ENCODE measurements at regions not wholly inside any gene's neighbourhood (a gene's known extent, or its start where the extent isn't known, plus 50 kb on each side); places are given as distances from the start of the nearest gene placed in this dataset.
"Not testable (repeated sequence)": the region's sequence is repeated elsewhere in the genome, so short reads cannot be mapped to it uniquely, and the experiment has no call there.

DNA sequence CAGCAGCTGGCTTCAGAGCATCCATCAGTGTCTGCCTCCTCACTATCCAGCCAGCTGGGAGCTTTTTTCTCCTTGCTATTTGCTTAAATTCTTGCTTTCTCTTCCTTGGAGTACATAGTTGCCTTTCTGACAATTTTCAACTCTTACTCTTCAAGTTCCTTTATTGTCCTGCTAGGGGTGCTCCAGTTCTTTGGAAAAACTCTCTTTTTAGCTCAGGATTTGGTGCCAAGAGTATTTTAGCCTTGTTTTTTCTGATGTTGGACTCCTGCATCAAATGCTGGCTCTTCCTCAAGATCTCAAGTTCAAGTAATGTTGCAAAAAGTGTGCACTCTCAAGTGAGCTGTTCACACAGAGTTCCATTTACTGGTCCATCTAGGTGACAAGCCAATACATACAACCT lies 126.4 kb downstream of the KDR start:
- POLR2A ChIA-PET = no interaction called here
- ATAC-seq = no peak
- no peaks in the 10 kb centered on the region for H3K4me1 ChIP-seq (ENCODE audit: control insufficient read depth, insufficient read depth, low read length)
- intact Hi-C loops (cut with micrococcal nuclease; ENCODE audit: unreplicated experiment) (no loop called here), in situ Hi-C loops (cut with HindIII; ENCODE audit: low pct_unique_long_range_greater_than_20kb, low sequenced_read_pairs) (no loop called here)
- no peaks in the 10 kb centered on the region for H3K9me3 ChIP-seq (ENCODE audit: control insufficient read depth, insufficient read depth, low read depth, low read length)
- H3K27ac ChIP-seq (ENCODE audit: low read length) = no peak overlapping the region
- no peak overlapping the region for H3K4me3 ChIP-seq (ENCODE audit: low read depth in 2 of 2, low read length in 2 of 2)
- H3K36me3 ChIP-seq (ENCODE audit: control insufficient read depth, insufficient read depth, low read length) = no peaks in the 10 kb centered on the region
- BruUV-seq (replicated peaks) = no TSS peak
- H3K27me3 ChIP-seq (ENCODE audit: control insufficient read depth, insufficient read depth, low read length) = no peaks in the 10 kb centered on the region
- CTCF ChIA-PET = no interaction called here
- TF ChIP-seq POLR2AphosphoS5 (IDR thresholded peaks at IDR 0.05; ENCODE audit: low read depth, low read length) = no peak
- DNase-seq (ENCODE audit: low read depth, low spot score) = no peak

DNA sequence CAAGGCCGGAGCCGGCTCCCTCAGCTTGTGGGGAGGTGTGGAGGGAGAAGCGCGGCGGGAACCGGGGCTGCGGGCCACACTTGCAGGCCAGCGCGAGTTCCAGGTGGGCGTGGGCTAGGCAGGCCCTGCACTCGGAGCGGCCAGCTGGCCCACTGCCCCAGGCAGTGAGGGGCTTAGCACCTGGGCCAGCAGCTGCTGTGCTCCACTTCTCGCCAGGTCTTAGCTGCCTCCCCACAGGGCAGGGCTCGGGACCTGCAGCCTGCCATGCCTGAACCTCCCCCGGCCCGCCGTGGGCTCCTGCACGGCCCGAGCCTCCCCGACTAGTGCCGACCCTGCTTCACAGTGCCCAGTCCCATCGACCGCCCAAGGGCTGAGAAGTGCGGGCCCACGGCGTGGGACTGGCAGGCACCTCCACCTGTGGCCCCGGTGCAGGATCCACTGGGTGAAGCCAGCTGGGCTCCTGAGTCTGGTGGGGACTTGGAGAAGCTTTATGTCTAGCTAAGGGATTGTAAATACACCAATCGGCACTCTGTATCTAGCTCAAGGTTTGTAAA lies 131.8 kb downstream of the KDR start:
- H3K9me3 ChIP-seq (ENCODE audit: control insufficient read depth, insufficient read depth, low read depth, low read length); H3K36me3 ChIP-seq (ENCODE audit: control insufficient read depth, insufficient read depth, low read length); intact Hi-C loops (cut with micrococcal nuclease; ENCODE audit: unreplicated experiment); POLR2A ChIA-PET; BruUV-seq (replicated peaks); H3K27me3 ChIP-seq (ENCODE audit: control insufficient read depth, insufficient read depth, low read length); ATAC-seq; H3K4me1 ChIP-seq (ENCODE audit: control insufficient read depth, insufficient read depth, low read length); H3K4me3 ChIP-seq (ENCODE audit: low read depth in 2 of 2, low read length in 2 of 2); H3K27ac ChIP-seq (ENCODE audit: low read length); in situ Hi-C loops (cut with HindIII; ENCODE audit: low pct_unique_long_range_greater_than_20kb, low sequenced_read_pairs); CTCF ChIA-PET; DNase-seq (ENCODE audit: low read depth, low spot score): not testable (repeated sequence)

DNA sequence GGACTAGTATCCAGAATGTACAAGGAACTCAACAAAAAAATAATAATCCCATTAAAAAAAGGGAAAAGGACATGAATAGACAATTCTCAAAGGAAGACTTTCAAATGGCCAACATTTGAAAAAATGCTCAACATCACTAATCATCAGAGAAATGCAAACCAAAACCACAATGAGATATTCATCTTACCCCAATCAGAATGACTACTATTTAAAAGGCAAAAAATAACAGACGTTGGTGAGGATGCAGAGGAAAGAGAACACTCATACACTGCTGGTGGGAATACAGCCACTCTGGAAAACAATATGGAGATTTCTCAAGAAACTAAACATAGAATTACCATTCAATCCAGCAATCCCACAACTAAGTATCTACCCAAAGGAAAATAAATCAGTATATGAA lies 133.1 kb downstream of the KDR start:
- BruUV-seq (replicated peaks) = no TSS peak
- intact Hi-C loops (cut with micrococcal nuclease; ENCODE audit: unreplicated experiment) (no loop called here), in situ Hi-C loops (cut with HindIII; ENCODE audit: low pct_unique_long_range_greater_than_20kb, low sequenced_read_pairs) (no loop called here)
- Histone ChIP-seq H3K9me3 (ENCODE audit: control insufficient read depth, insufficient read depth, low read depth, low read length) (no peaks in the 10 kb centered on the region), H3K36me3 (ENCODE audit: control insufficient read depth, insufficient read depth, low read length) (no peaks in the 10 kb centered on the region), H3K4me1 (ENCODE audit: control insufficient read depth, insufficient read depth, low read length) (no peaks in the 10 kb centered on the region), H3K27me3 (ENCODE audit: control insufficient read depth, insufficient read depth, low read length) (no peaks in the 10 kb centered on the region), H3K4me3 (ENCODE audit: low read depth in 2 of 2, low read length in 2 of 2) (no peak overlapping the region), H3K27ac (ENCODE audit: low read length) (no peak overlapping the region)
- ChIA-PET POLR2A (no interaction called here), CTCF (no interaction called here)
- DNase-seq (ENCODE audit: low read depth, low spot score) (no peak), ATAC-seq (no peak)
- TF ChIP-seq, protein P1, sequence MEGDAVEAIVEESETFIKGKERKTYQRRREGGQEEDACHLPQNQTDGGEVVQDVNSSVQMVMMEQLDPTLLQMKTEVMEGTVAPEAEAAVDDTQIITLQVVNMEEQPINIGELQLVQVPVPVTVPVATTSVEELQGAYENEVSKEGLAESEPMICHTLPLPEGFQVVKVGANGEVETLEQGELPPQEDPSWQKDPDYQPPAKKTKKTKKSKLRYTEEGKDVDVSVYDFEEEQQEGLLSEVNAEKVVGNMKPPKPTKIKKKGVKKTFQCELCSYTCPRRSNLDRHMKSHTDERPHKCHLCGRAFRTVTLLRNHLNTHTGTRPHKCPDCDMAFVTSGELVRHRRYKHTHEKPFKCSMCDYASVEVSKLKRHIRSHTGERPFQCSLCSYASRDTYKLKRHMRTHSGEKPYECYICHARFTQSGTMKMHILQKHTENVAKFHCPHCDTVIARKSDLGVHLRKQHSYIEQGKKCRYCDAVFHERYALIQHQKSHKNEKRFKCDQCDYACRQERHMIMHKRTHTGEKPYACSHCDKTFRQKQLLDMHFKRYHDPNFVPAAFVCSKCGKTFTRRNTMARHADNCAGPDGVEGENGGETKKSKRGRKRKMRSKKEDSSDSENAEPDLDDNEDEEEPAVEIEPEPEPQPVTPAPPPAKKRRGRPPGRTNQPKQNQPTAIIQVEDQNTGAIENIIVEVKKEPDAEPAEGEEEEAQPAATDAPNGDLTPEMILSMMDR (IDR thresholded peaks at IDR 0.05) = no peak
- TF ChIP-seq TCF7L2 (IDR thresholded peaks at IDR 0.05; ENCODE audit: low read depth, low read length) = no peak
- TF ChIP-seq SIN3A (IDR thresholded peaks at IDR 0.05; ENCODE audit: borderline replicate concordance, insufficient read depth, low read depth, low read length) = no peak
- no peak for TF ChIP-seq POLR2AphosphoS5 (IDR thresholded peaks at IDR 0.05; ENCODE audit: low read depth, low read length)
- TF ChIP-seq, protein P2, sequence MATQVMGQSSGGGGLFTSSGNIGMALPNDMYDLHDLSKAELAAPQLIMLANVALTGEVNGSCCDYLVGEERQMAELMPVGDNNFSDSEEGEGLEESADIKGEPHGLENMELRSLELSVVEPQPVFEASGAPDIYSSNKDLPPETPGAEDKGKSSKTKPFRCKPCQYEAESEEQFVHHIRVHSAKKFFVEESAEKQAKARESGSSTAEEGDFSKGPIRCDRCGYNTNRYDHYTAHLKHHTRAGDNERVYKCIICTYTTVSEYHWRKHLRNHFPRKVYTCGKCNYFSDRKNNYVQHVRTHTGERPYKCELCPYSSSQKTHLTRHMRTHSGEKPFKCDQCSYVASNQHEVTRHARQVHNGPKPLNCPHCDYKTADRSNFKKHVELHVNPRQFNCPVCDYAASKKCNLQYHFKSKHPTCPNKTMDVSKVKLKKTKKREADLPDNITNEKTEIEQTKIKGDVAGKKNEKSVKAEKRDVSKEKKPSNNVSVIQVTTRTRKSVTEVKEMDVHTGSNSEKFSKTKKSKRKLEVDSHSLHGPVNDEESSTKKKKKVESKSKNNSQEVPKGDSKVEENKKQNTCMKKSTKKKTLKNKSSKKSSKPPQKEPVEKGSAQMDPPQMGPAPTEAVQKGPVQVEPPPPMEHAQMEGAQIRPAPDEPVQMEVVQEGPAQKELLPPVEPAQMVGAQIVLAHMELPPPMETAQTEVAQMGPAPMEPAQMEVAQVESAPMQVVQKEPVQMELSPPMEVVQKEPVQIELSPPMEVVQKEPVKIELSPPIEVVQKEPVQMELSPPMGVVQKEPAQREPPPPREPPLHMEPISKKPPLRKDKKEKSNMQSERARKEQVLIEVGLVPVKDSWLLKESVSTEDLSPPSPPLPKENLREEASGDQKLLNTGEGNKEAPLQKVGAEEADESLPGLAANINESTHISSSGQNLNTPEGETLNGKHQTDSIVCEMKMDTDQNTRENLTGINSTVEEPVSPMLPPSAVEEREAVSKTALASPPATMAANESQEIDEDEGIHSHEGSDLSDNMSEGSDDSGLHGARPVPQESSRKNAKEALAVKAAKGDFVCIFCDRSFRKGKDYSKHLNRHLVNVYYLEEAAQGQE (IDR thresholded peaks at IDR 0.05; ENCODE audit: insufficient read depth in 1 of 2, low read depth in 2 of 2, low read length in 1 of 2) = no peak

Data from Panc1 (cell line).